ENCODE measurements at regions not wholly inside any gene's neighbourhood (a gene's known extent, or its start where the extent isn't known, plus 50 kb on each side); places are given as distances from the start of the nearest gene placed in this dataset.

- no peak for DNase-seq (ENCODE audit: low read depth)
Measured at GRCh38 chr14:104367866-104368750, 211.5 kb upstream of the C14orf180 start.

- DNase-seq (ENCODE audit: low read depth): no peak
Measured at GRCh38 chr14:104368751-104369100, 210.8 kb upstream of the C14orf180 start.

GRCh38 chr14:104369208-104369607, 210.4 kb upstream of the C14orf180 start:
- no peak for DNase-seq (ENCODE audit: low read depth)

- DNase-seq (ENCODE audit: low read depth): no peak
Measured at GRCh38 chr14:104370256-104370870, 209.2 kb upstream of the C14orf180 start.

- DNase-seq (ENCODE audit: low read depth): no peak
Measured at GRCh38 chr14:104371031-104371430, 208.5 kb upstream of the C14orf180 start.

GRCh38 chr14:104371917-104372316, 207.6 kb upstream of the C14orf180 start:
- no peak for DNase-seq (ENCODE audit: low read depth)

- DNase-seq (ENCODE audit: low read depth): no peak
Measured at GRCh38 chr14:104372390-104373054, 207.0 kb upstream of the C14orf180 start.

GRCh38 chr14:104373055-104373854, 206.3 kb upstream of the C14orf180 start:
- no peak for DNase-seq (ENCODE audit: low read depth)

- no peak for DNase-seq (ENCODE audit: low read depth)
Measured at GRCh38 chr14:104373855-104374717, 205.5 kb upstream of the C14orf180 start.

GRCh38 chr14:104374718-104375080, 204.9 kb upstream of the C14orf180 start:
- no peak for DNase-seq (ENCODE audit: low read depth)

GRCh38 chr14:104375551-104376201, 203.9 kb upstream of the C14orf180 start:
- DNase-seq (ENCODE audit: low read depth): no peak

- DNase-seq (ENCODE audit: low read depth): no peak
Measured at GRCh38 chr14:104376202-104377140, 203.1 kb upstream of the C14orf180 start.

GRCh38 chr14:104377256-104377655, 202.3 kb upstream of the C14orf180 start:
- no peak for DNase-seq (ENCODE audit: low read depth)

GRCh38 chr14:104378698-104379113, 200.9 kb upstream of the C14orf180 start:
- no peak for DNase-seq (ENCODE audit: low read depth)

- DNase-seq (ENCODE audit: low read depth): no peak
Measured at GRCh38 chr14:104382361-104383087, 197.0 kb upstream of the C14orf180 start.

GRCh38 chr14:104383088-104383995, 196.2 kb upstream of the C14orf180 start:
- no peak for DNase-seq (ENCODE audit: low read depth)

Data from myocyte (in vitro differentiated cells).